HEK293 (cell line): ENCODE measurements at regions not wholly inside any gene's neighbourhood (a gene's known extent, or its start where the extent isn't known, plus 50 kb on each side); places are given as distances from the start of the nearest gene placed in this dataset.

Experiments used
- CTCF ChIA-PET: fragments of 350-600 bp; formaldehyde crosslinking; extraction: SDS; loops from one replicate; lab custom pipeline; 2021; ENCODE audit warnings: antibody characterized with exemption; lab: Yijun Ruan, JAX
- POLR2A ChIA-PET: fragments of 300-600 bp; formaldehyde crosslinking; extraction: SDS; loops from one replicate; lab custom pipeline; 2020; ENCODE audit warnings: antibody characterized with exemption, inconsistent platforms; lab: Yijun Ruan, JAX
- H3K27ac ChIP-seq: fragments of 200-500 bp; sonication (Bioruptor generic); 2 replicates; pipeline ENCODE4 v1.5.1; 2014; ENCODE audit warnings: low read depth, low read length, control low read depth, inconsistent platforms; ENCODE audit errors: extremely low read depth
- H3K36me3 ChIP-seq, 2 experiments: fragments of 200-500 bp in 1 of 2; sonication (Bioruptor generic) in 1 of 2; 1 replicate in 1 of 2; 2 replicates in 1 of 2; pipeline ENCODE4 v1.5.1; 2014 to 2017; ENCODE audit warnings: inconsistent platforms in 2 of 2, low read length in 2 of 2; ENCODE audit not compliant: control insufficient read depth in 2 of 2, insufficient read depth in 1 of 2
- H3K4me1 ChIP-seq: fragments of 200-500 bp; sonication (Bioruptor generic); 2 replicates; pipeline ENCODE4 v1.5.1; 2014; ENCODE audit warnings: mild to moderate bottlenecking, low read length, inconsistent platforms; ENCODE audit not compliant: control insufficient read depth, insufficient read depth
- H3K4me3 ChIP-seq: 2 replicates; pipeline ENCODE4 v1.5.1; 2011; ENCODE audit warnings: low read depth, mild to moderate bottlenecking, control low read depth, low read length, moderate library complexity
- H3K9me3 ChIP-seq: fragments of 200-500 bp; sonication (Bioruptor generic); 2 replicates; pipeline ENCODE4 v1.5.1; 2014; ENCODE audit warnings: low read depth, low read length, inconsistent platforms; ENCODE audit not compliant: control insufficient read depth, insufficient read depth
- BCL11B ChIP-seq: fragments of 450-650 bp; formaldehyde crosslinking; IDR thresholded peaks from 2 replicates; pipeline ENCODE4 v1.5.1; 2016; ENCODE audit warnings: low read depth, missing biosample characterization, missing genetic modification characterization
- GLIS1 ChIP-seq: fragments of 450-650 bp; formaldehyde crosslinking; IDR thresholded peaks from 2 replicates; pipeline ENCODE4 v1.5.1; 2016; ENCODE audit warnings: missing biosample characterization, missing genetic modification characterization
- KLF1 ChIP-seq: fragments of 450-650 bp; formaldehyde crosslinking; IDR thresholded peaks from 2 replicates; pipeline ENCODE4 v1.5.1; 2016; ENCODE audit warnings: missing biosample characterization, missing genetic modification characterization
- MYNN ChIP-seq: fragments of 450-650 bp; formaldehyde crosslinking; IDR thresholded peaks from 2 replicates; pipeline ENCODE4 v1.5.1; 2016; ENCODE audit warnings: missing biosample characterization, missing genetic modification characterization, borderline replicate concordance
- PRDM4 ChIP-seq: fragments of 450-650 bp; formaldehyde crosslinking; IDR thresholded peaks from 2 replicates; pipeline ENCODE4 v1.5.1; 2017; ENCODE audit warnings: missing biosample characterization, missing genetic modification characterization
- SALL2 ChIP-seq: fragments of 450-650 bp; formaldehyde crosslinking; IDR thresholded peaks from 2 replicates; pipeline ENCODE4 v1.5.0; 2017; ENCODE audit warnings: missing biosample characterization, mild to moderate bottlenecking, missing genetic modification characterization, borderline replicate concordance
- SCRT1 ChIP-seq: fragments of 450-650 bp; formaldehyde crosslinking; IDR thresholded peaks from 2 replicates; pipeline ENCODE4 v1.5.1; 2016; ENCODE audit warnings: missing biosample characterization, missing genetic modification characterization, borderline replicate concordance
- SP2 ChIP-seq: fragments of 450-650 bp; formaldehyde crosslinking; IDR thresholded peaks from 2 replicates; pipeline ENCODE4 v1.5.1; 2016; ENCODE audit warnings: missing biosample characterization, missing genetic modification characterization
- SP7 ChIP-seq: fragments of 450-650 bp; formaldehyde crosslinking; IDR thresholded peaks from 2 replicates; pipeline ENCODE4 v1.5.1; 2016; ENCODE audit warnings: missing biosample characterization, missing genetic modification characterization
- ZBTB21 ChIP-seq: fragments of 450-650 bp; formaldehyde crosslinking; IDR thresholded peaks from 2 replicates; pipeline ENCODE4 v1.5.1; 2017; ENCODE audit warnings: missing biosample characterization, missing genetic modification characterization
- ZBTB44 ChIP-seq: fragments of 450-650 bp; IDR thresholded peaks from 2 replicates; pipeline ENCODE4 v1.5.1; 2018; ENCODE audit warnings: missing biosample characterization, mild to moderate bottlenecking, missing genetic modification characterization
- ZBTB49 ChIP-seq: fragments of 450-650 bp; formaldehyde crosslinking; IDR thresholded peaks from 2 replicates; pipeline ENCODE4 v1.5.1; 2016; ENCODE audit warnings: missing biosample characterization, missing genetic modification characterization, low read depth
- ZBTB7A ChIP-seq: fragments of 450-650 bp; formaldehyde crosslinking; IDR thresholded peaks from 2 replicates; pipeline ENCODE4 v1.5.1; 2016; ENCODE audit warnings: low read depth, missing biosample characterization, missing genetic modification characterization
- ZFP41 ChIP-seq: fragments of 450-650 bp; formaldehyde crosslinking; IDR thresholded peaks from 2 replicates; pipeline ENCODE4 v1.5.1; 2016; ENCODE audit warnings: missing biosample characterization, missing genetic modification characterization, borderline replicate concordance
- ZNF16 ChIP-seq: fragments of 450-650 bp; formaldehyde crosslinking; IDR thresholded peaks from 2 replicates; pipeline ENCODE4 v1.5.1; 2016; ENCODE audit warnings: low read depth, missing biosample characterization, missing genetic modification characterization
- ZNF174 ChIP-seq: fragments of 450-650 bp; formaldehyde crosslinking; IDR thresholded peaks from 2 replicates; pipeline ENCODE4 v1.5.0; 2017; ENCODE audit warnings: missing biosample characterization, mild to moderate bottlenecking, missing genetic modification characterization
- ZNF211 ChIP-seq: fragments of 450-650 bp; formaldehyde crosslinking; IDR thresholded peaks from 2 replicates; pipeline ENCODE4 v1.5.1; 2016; ENCODE audit warnings: low read depth, missing biosample characterization, missing genetic modification characterization
- ZNF266 ChIP-seq: fragments of 450-650 bp; formaldehyde crosslinking; IDR thresholded peaks from 2 replicates; pipeline ENCODE4 v1.5.1; 2016; ENCODE audit warnings: missing biosample characterization, missing genetic modification characterization, low read depth
- ZNF362 ChIP-seq: fragments of 450-650 bp; formaldehyde crosslinking; IDR thresholded peaks from 2 replicates; pipeline ENCODE4 v1.5.1; 2016; ENCODE audit warnings: missing biosample characterization, missing genetic modification characterization
- ZNF37A ChIP-seq: fragments of 450-650 bp; IDR thresholded peaks from 2 replicates; pipeline ENCODE4 v1.5.1; 2018; ENCODE audit warnings: missing biosample characterization, missing genetic modification characterization
- ZNF473 ChIP-seq: fragments of 450-650 bp; formaldehyde crosslinking; IDR thresholded peaks from 2 replicates; pipeline ENCODE4 v1.5.1; 2017; ENCODE audit warnings: missing biosample characterization, missing genetic modification characterization
- ZNF521 ChIP-seq: fragments of 450-650 bp; formaldehyde crosslinking; IDR thresholded peaks from 2 replicates; pipeline ENCODE4 v1.5.1; 2017; ENCODE audit warnings: missing biosample characterization, mild to moderate bottlenecking, missing genetic modification characterization
- ZNF544 ChIP-seq: fragments of 450-650 bp; formaldehyde crosslinking; IDR thresholded peaks from 2 replicates; pipeline ENCODE4 v1.5.0; 2017; ENCODE audit warnings: missing biosample characterization, missing genetic modification characterization
- ZNF596 ChIP-seq: fragments of 450-650 bp; IDR thresholded peaks from 2 replicates; pipeline ENCODE4 v1.5.0; 2018; ENCODE audit warnings: missing biosample characterization, mild to moderate bottlenecking, missing genetic modification characterization, moderate library complexity
- ZNF624 ChIP-seq: fragments of 450-650 bp; formaldehyde crosslinking; IDR thresholded peaks from 2 replicates; pipeline ENCODE4 v1.5.1; 2017; ENCODE audit warnings: missing biosample characterization, missing genetic modification characterization
- ZNF626 ChIP-seq: fragments of 450-650 bp; sonication (Bioruptor Pico); formaldehyde crosslinking; IDR thresholded peaks from 2 replicates; pipeline ENCODE4 v1.5.1; 2018; ENCODE audit warnings: missing biosample characterization, missing genetic modification characterization, inconsistent platforms
- ZNF785 ChIP-seq: fragments of 450-650 bp; formaldehyde crosslinking; IDR thresholded peaks from 2 replicates; pipeline ENCODE4 v1.5.1; 2016; ENCODE audit warnings: missing biosample characterization, missing genetic modification characterization
- ZNF830 ChIP-seq: fragments of 450-650 bp; IDR thresholded peaks from 2 replicates; pipeline ENCODE4 v1.5.0; 2018; ENCODE audit warnings: missing biosample characterization, missing genetic modification characterization, low read depth, mild to moderate bottlenecking, moderate library complexity
- ZSCAN5A ChIP-seq: fragments of 450-650 bp; formaldehyde crosslinking; IDR thresholded peaks from 2 replicates; pipeline ENCODE4 v1.5.1; 2016; ENCODE audit warnings: missing biosample characterization, missing genetic modification characterization

GRCh38 chr13:26819046-26819445 is 58.5 kb upstream of the GPR12 start:
- ChIA-PET POLR2A (no interaction called here), CTCF (no interaction called here)
- Histone ChIP-seq H3K4me1 (no peaks in the 10 kb centered on the region), H3K4me3 (no peak overlapping the region), H3K9me3 (no peaks in the 10 kb centered on the region), H3K36me3 (no peaks in the 10 kb centered on the region), H3K27ac (no peak overlapping the region)
- TF ChIP-seq ZNF266 (tag by site-specific recombination): no peak
- TF ChIP-seq SALL2 (tag by site-specific recombination): no peak
- no peak for TF ChIP-seq ZNF785 (tag by site-specific recombination)
- no peak for TF ChIP-seq ZBTB49 (tag by site-specific recombination)
- TF ChIP-seq ZNF473: no peak
- no peak for TF ChIP-seq ZNF16 (tag by site-specific recombination)
- no peak for TF ChIP-seq BCL11B (tag by site-specific recombination)
- TF ChIP-seq ZBTB7A (tag by site-specific recombination): no peak
- TF ChIP-seq ZBTB44 (tag by site-specific recombination): no peak
- no peak for TF ChIP-seq PRDM4 (tag by site-specific recombination)
- no peak for TF ChIP-seq SCRT1 (tag by site-specific recombination)
- TF ChIP-seq ZSCAN5A (tag by site-specific recombination): no peak
- no peak for TF ChIP-seq ZNF362 (tag by site-specific recombination)
- no peak for TF ChIP-seq ZNF174 (tag by site-specific recombination)

GRCh38 chr13:26816881-26817280 is 56.3 kb upstream of the GPR12 start:
- Histone ChIP-seq H3K27ac (no peak overlapping the region), H3K4me3 (no peak overlapping the region), H3K4me1 (no peaks in the 10 kb centered on the region), H3K9me3 (no peaks in the 10 kb centered on the region), H3K36me3 (no peaks in the 10 kb centered on the region)
- POLR2A ChIA-PET: no interaction called here
- CTCF ChIA-PET: no interaction called here
- TF ChIP-seq ZNF626 (tag by site-specific recombination) (no peak), ZNF544 (tag by site-specific recombination) (no peak), ZNF211 (no peak), SP7 (no peak), ZNF624 (no peak), ZNF37A (no peak), ZNF596 (tag by site-specific recombination) (no peak), ZBTB21 (no peak), GLIS1 (tag by site-specific recombination) (no peak), SALL2 (tag by site-specific recombination) (no peak), SP2 (tag by site-specific recombination) (no peak), ZNF830 (tag by site-specific recombination) (no peak), MYNN (no peak), ZNF521 (tag by site-specific recombination) (no peak), ZFP41 (no peak), KLF1 (tag by site-specific recombination) (no peak)
